ENCODE measurements at regions not wholly inside any gene's neighbourhood (a gene's known extent, or its start where the extent isn't known, plus 50 kb on each side); places are given as distances from the start of the nearest gene placed in this dataset.
"Not testable (repeated sequence)": the region's sequence is repeated elsewhere in the genome, so short reads cannot be mapped to it uniquely, and the experiment has no call there.

- DNase-seq (ENCODE audit: low spot score) = no peak
These were observed 330.1 kb upstream of the PRICKLE1 start for GRCh38 chr12:42919691-42920090.

GRCh38 chr12:42918443-42918842 is 328.9 kb upstream of the PRICKLE1 start:
- no peak for DNase-seq (ENCODE audit: low spot score)

- no peak for DNase-seq (ENCODE audit: low spot score)
These were observed 326.6 kb upstream of the PRICKLE1 start for GRCh38 chr12:42916143-42916542.

GRCh38 chr12:42915426-42915825 is 325.9 kb upstream of the PRICKLE1 start:
- DNase-seq (ENCODE audit: low spot score) = no peak

GRCh38 chr12:42912367-42912766 is 322.8 kb upstream of the PRICKLE1 start:
- no peak for DNase-seq (ENCODE audit: low spot score)

- no peak for DNase-seq (ENCODE audit: low spot score)
These were observed 321.1 kb upstream of the PRICKLE1 start for GRCh38 chr12:42910656-42911055.

- no peak for DNase-seq (ENCODE audit: low spot score)
These were observed 319.2 kb upstream of the PRICKLE1 start for GRCh38 chr12:42908712-42909111.

GRCh38 chr12:42906801-42907200 is 317.3 kb upstream of the PRICKLE1 start:
- DNase-seq (ENCODE audit: low spot score) = not testable (repeated sequence)

GRCh38 chr12:42905419-42905705 is 315.8 kb upstream of the PRICKLE1 start:
- no peak for DNase-seq (ENCODE audit: low spot score)

GRCh38 chr12:42904683-42905418 is 315.3 kb upstream of the PRICKLE1 start:
- DNase-seq (ENCODE audit: low spot score) = no peak

- no peak for DNase-seq (ENCODE audit: low spot score)
These were observed 314.2 kb upstream of the PRICKLE1 start for GRCh38 chr12:42903736-42904135.

GRCh38 chr12:42902001-42902400 is 312.5 kb upstream of the PRICKLE1 start:
- DNase-seq (ENCODE audit: low spot score) = no peak

- no peak for DNase-seq (ENCODE audit: low spot score)
These were observed 304.3 kb upstream of the PRICKLE1 start for GRCh38 chr12:42893803-42894202.

- DNase-seq (ENCODE audit: low spot score) = no peak
These were observed 303.4 kb upstream of the PRICKLE1 start for GRCh38 chr12:42892702-42893551.

- no peak for DNase-seq (ENCODE audit: low spot score)
These were observed 298.1 kb upstream of the PRICKLE1 start for GRCh38 chr12:42887657-42888056.

- no peak for DNase-seq (ENCODE audit: low spot score)
These were observed 296.6 kb upstream of the PRICKLE1 start for GRCh38 chr12:42886160-42886559.

- no peak for DNase-seq (ENCODE audit: low spot score)
These were observed 296.1 kb upstream of the PRICKLE1 start for GRCh38 chr12:42885677-42886076.

GRCh38 chr12:42884116-42884515 is 294.6 kb upstream of the PRICKLE1 start:
- no peak for DNase-seq (ENCODE audit: low spot score)

- DNase-seq (ENCODE audit: low spot score) = no peak
These were observed 283.9 kb upstream of the PRICKLE1 start for GRCh38 chr12:42873401-42873800.

GRCh38 chr12:42871816-42872215 is 282.3 kb upstream of the PRICKLE1 start:
- DNase-seq (ENCODE audit: low spot score) = no peak

- no peak for DNase-seq (ENCODE audit: low spot score)
These were observed 278.7 kb upstream of the PRICKLE1 start for GRCh38 chr12:42868291-42868690.

GRCh38 chr12:42865282-42865681 is 275.7 kb upstream of the PRICKLE1 start:
- DNase-seq (ENCODE audit: low spot score) = no peak

- DNase-seq (ENCODE audit: low spot score) = no peak
These were observed 272.5 kb upstream of the PRICKLE1 start for GRCh38 chr12:42862055-42862454.

GRCh38 chr12:42860331-42860730 is 270.8 kb upstream of the PRICKLE1 start:
- DNase-seq (ENCODE audit: low spot score) = not testable (repeated sequence)

All from AG08395 (cell line).